CD14-positive monocyte (primary cell): ENCODE measurements at regions not wholly inside any gene's neighbourhood (a gene's known extent, or its start where the extent isn't known, plus 50 kb on each side); places are given as distances from the start of the nearest gene placed in this dataset.

ENCODE experiments used
- DNase-seq, 3 donors: peaks; one replicate each; pipeline ENCODE4 v3.0.0-alpha.2; 2011 to 2022
- H2AFZ ChIP-seq: 2 replicates; pipeline ENCODE4 v1.6.0; 2012; ENCODE audit warnings: mild to moderate bottlenecking, low read depth, low read length, inconsistent platforms; ENCODE audit not compliant: insufficient read depth, poor library complexity, severe bottlenecking
- H3K27ac ChIP-seq, 2 donors: 1 replicate in 1 of 2; 2 replicates in 1 of 2; pipeline ENCODE4 v1.5.1; 2012 to 2013; ENCODE audit warnings: low read length in 2 of 2, control low read depth in 1 of 2, inconsistent platforms in 1 of 2, low read depth in 1 of 2, mild to moderate bottlenecking in 1 of 2
- H3K27me3 ChIP-seq, 2 donors: one replicate each; pipeline versions ENCODE4 v1.6.0 to v1.6.1; 2011 to 2013; ENCODE audit warnings: low read length in 2 of 2; ENCODE audit not compliant: control insufficient read depth in 2 of 2, insufficient read depth in 2 of 2
- H3K36me3 ChIP-seq, 2 donors: replicated peaks in 1 of 2; 1 replicate in 1 of 2; 2 replicates in 1 of 2; pipeline versions ENCODE4 v1.5.1 to v1.6.1; 2012 to 2013; ENCODE audit warnings: low read length in 2 of 2, control low read depth in 1 of 2, inconsistent platforms in 1 of 2, mild to moderate bottlenecking in 1 of 2; ENCODE audit not compliant: insufficient read depth in 2 of 2, control insufficient read depth in 1 of 2
- H3K4me1 ChIP-seq, 2 donors: 1 replicate in 1 of 2; 2 replicates in 1 of 2; pipeline versions ENCODE4 v1.5.1 to v1.6.1; 2012 to 2013; ENCODE audit warnings: low read length in 2 of 2, control low read depth in 1 of 2, inconsistent platforms in 1 of 2, mild to moderate bottlenecking in 1 of 2, moderate library complexity in 1 of 2; ENCODE audit not compliant: insufficient read depth in 2 of 2, control insufficient read depth in 1 of 2
- H3K4me2 ChIP-seq: replicated peaks from 2 replicates; pipeline ENCODE3; 2012; ENCODE audit warnings: low read length, moderate library complexity, mild to moderate bottlenecking; ENCODE audit not compliant: poor library complexity, severe bottlenecking; ENCODE audit errors: extremely low read depth
- H3K4me3 ChIP-seq, 3 experiments: fragments of 200-600 bp in 1 of 3; sonication (generic) in 1 of 3; replicated peaks in 1 of 3; 1 replicate in 2 of 3; 2 replicates in 1 of 3; pipeline ENCODE4 v1.5.1; 2011 to 2013; ENCODE audit warnings: low read length in 3 of 3, mild to moderate bottlenecking in 3 of 3, control low read depth in 2 of 3, low read depth in 2 of 3, inconsistent platforms in 1 of 3, moderate library complexity in 1 of 3
- H3K79me2 ChIP-seq: 2 replicates; pipeline ENCODE4 v1.6.0; 2012; ENCODE audit warnings: mild to moderate bottlenecking, control low read depth, inconsistent platforms, low read length, moderate library complexity; ENCODE audit not compliant: insufficient read depth
- H3K9ac ChIP-seq: 2 replicates; pipeline ENCODE4 v1.6.0; 2017; ENCODE audit warnings: low read length, mild to moderate bottlenecking; ENCODE audit not compliant: insufficient read depth, poor library complexity, severe bottlenecking
- H3K9me3 ChIP-seq, 2 donors: replicated peaks in 1 of 2; 1 replicate in 1 of 2; 2 replicates in 1 of 2; pipeline versions ENCODE4 v1.5.1 to v1.6.1; 2012 to 2013; ENCODE audit warnings: low read length in 2 of 2, control low read depth in 1 of 2; ENCODE audit not compliant: control insufficient read depth in 1 of 2, insufficient read depth in 1 of 2
- H4K20me1 ChIP-seq: 2 replicates; pipeline ENCODE4 v1.6.0; 2012; ENCODE audit warnings: mild to moderate bottlenecking, low read length, control low read depth, moderate library complexity; ENCODE audit not compliant: insufficient read depth
- H3K27ac Mint-ChIP-seq, 7 donors: one replicate each; pipeline ENCODE4 v1.8.0; 2020; ENCODE audit warnings: mild to moderate bottlenecking in 7 of 7, mixed read lengths in 7 of 7, moderate library complexity in 6 of 7, inconsistent platforms in 2 of 7
- H3K27me3 Mint-ChIP-seq, 3 donors: one replicate each; pipeline ENCODE4 v1.8.0; 2021 to 2022; ENCODE audit warnings: low read depth in 3 of 3, mild to moderate bottlenecking in 3 of 3, mixed read lengths in 3 of 3, moderate library complexity in 3 of 3, inconsistent platforms in 1 of 3
- H3K36me3 Mint-ChIP-seq, 2 donors: one replicate each; pipeline ENCODE4 v1.8.0; 2020; ENCODE audit warnings: mixed read lengths in 2 of 2, inconsistent platforms in 1 of 2, mild to moderate bottlenecking in 1 of 2
- H3K4me1 Mint-ChIP-seq: one replicate; pipeline ENCODE4 v1.8.0; 2020; ENCODE audit warnings: mild to moderate bottlenecking, mixed read lengths
- H3K4me3 Mint-ChIP-seq, 2 donors: one replicate each; pipeline ENCODE4 v1.8.0; 2020; ENCODE audit warnings: mild to moderate bottlenecking in 2 of 2, mixed read lengths in 2 of 2, moderate library complexity in 1 of 2
- H3K9me3 Mint-ChIP-seq, 7 donors: one replicate each; pipeline ENCODE4 v1.8.0; 2020 to 2022; ENCODE audit warnings: mixed read lengths in 7 of 7, mild to moderate bottlenecking in 6 of 7, moderate library complexity in 6 of 7, inconsistent platforms in 2 of 7
- CTCF ChIP-seq: fragments of 200-600 bp; IDR thresholded peaks from one replicate; pipeline ENCODE4 v1.8.0; 2022; ENCODE audit warnings: antibody characterized with exemption, mild to moderate bottlenecking
- WGBS: methylation state at CpG from one replicate; pipeline ENCODE4 v1.1.5; 2013; ENCODE audit warnings: missing lambda C conversion rate; ENCODE audit not compliant: insufficient coverage; 5-methylcytosine and 5-hydroxymethylcytosine counted together
- intact Hi-C, 2 donors: fragments of 100-400 bp; cut with micrococcal nuclease; formaldehyde crosslinking; loops; one replicate each; pipeline versions ENCODE4 v1.15.0 to v1.15.1; 2023

- Histone ChIP-seq H4K20me1 (no peaks in the 10 kb centered on the region), H3K36me3 (no peaks in the 10 kb centered on the region), H3K9me3 (no peaks in the 10 kb centered on the region), H3K9ac (no peak overlapping the region), H3K4me1 (no peaks in the 10 kb centered on the region), H3K27me3 (no peaks in the 10 kb centered on the region), H3K4me3 (no peak overlapping the region), H3K79me2 (no peaks in the 10 kb centered on the region), H2AFZ (no peak overlapping the region), H3K4me2 (no peak overlapping the region), H3K27ac (no peak overlapping the region)
- no peak for DNase-seq
- no peak for TF ChIP-seq CTCF
- no CpG with 5 or more reads among the region's 2 CpGs for WGBS
- Mint-ChIP-seq H3K9me3 (peaks cover 0 to 11% (median 2%) of the 10 kb centered on the region in 7 donors), H3K27me3 (no peaks in the 10 kb centered on the region), H3K4me1 (no peaks in the 10 kb centered on the region), H3K36me3 (no peaks in the 10 kb centered on the region), H3K4me3 (no peak overlapping the region), H3K27ac (no peak overlapping the region)
- intact Hi-C loops: no loop called here
These were observed 140.3 kb upstream of the GPC6 start for GRCh38 chr13:93086329-93086728.

- Histone ChIP-seq H2AFZ (no peak overlapping the region), H3K27me3 (no peaks in the 10 kb centered on the region), H3K36me3 (no peaks in the 10 kb centered on the region), H3K9ac (no peak overlapping the region), H3K79me2 (no peaks in the 10 kb centered on the region), H3K9me3 (peaks cover 12 to 14% of the 10 kb centered on the region in 2 donors), H3K4me3 (no peak overlapping the region), H4K20me1 (no peaks in the 10 kb centered on the region), H3K4me2 (no peak overlapping the region), H3K27ac (no peak overlapping the region), H3K4me1 (no peaks in the 10 kb centered on the region)
- Mint-ChIP-seq H3K27me3 (no peaks in the 10 kb centered on the region), H3K36me3 (no peaks in the 10 kb centered on the region), H3K27ac (no peak overlapping the region), H3K4me1 (no peaks in the 10 kb centered on the region), H3K4me3 (no peak overlapping the region), H3K9me3 (peaks cover 2 to 25% (median 8%) of the 10 kb centered on the region in 7 donors)
- intact Hi-C loops: no loop called here
- 98% methylated on average over 6 of the region's 6 CpGs for WGBS
- TF ChIP-seq CTCF: no peak
- no peak for DNase-seq
These were observed 127.6 kb upstream of the GPC6 start for GRCh38 chr13:93098972-93099371.
